AG09319 (cell line): ENCODE measurements at regions not wholly inside any gene's neighbourhood (a gene's known extent, or its start where the extent isn't known, plus 50 kb on each side); places are given as distances from the start of the nearest gene placed in this dataset.

ENCODE experiments used
- DNase-seq: peaks from one replicate; pipeline ENCODE4 v3.0.0-alpha.2; 2010; ENCODE audit warnings: low read depth; ENCODE audit errors: extremely low read depth
- TF ChIP-seq, protein P1 (sequence below): IDR thresholded peaks from 2 replicates; pipeline ENCODE4 v1.5.1; 2011; ENCODE audit warnings: low read depth, mild to moderate bottlenecking, inconsistent platforms, low read length, moderate library complexity

DNA sequence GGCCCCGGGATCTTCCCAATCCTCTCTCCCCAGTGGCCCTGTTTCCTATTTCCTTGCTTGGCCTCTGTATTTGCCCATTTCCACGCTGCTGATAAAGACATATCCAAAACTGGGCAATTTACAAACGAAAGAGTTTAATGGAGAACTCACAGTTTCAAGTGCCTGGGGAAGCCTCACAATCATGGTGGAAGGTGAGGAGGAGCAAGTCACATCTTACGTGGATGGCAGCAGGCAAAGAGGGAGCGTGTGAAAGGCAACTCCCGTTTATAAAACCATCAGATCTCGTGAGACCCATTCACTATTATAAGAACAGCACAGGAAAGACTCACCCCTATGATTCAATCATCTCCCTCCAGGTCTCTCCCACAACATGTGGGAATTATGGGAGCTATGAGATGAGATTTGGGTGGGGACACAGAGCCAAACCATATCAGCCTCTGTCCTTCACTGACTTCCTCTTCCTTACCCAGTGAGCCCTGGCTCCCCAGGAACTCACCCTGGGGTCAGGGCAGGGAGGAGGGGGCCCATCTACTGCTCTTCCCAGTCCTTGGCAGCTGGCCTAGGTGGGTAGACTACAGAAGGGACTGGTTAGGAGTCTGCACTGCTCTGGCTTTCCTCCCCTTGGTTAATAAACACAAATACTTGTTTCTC lies 105.8 kb upstream of the MYCN start:
- no peak for DNase-seq
- TF ChIP-seq, protein P1, sequence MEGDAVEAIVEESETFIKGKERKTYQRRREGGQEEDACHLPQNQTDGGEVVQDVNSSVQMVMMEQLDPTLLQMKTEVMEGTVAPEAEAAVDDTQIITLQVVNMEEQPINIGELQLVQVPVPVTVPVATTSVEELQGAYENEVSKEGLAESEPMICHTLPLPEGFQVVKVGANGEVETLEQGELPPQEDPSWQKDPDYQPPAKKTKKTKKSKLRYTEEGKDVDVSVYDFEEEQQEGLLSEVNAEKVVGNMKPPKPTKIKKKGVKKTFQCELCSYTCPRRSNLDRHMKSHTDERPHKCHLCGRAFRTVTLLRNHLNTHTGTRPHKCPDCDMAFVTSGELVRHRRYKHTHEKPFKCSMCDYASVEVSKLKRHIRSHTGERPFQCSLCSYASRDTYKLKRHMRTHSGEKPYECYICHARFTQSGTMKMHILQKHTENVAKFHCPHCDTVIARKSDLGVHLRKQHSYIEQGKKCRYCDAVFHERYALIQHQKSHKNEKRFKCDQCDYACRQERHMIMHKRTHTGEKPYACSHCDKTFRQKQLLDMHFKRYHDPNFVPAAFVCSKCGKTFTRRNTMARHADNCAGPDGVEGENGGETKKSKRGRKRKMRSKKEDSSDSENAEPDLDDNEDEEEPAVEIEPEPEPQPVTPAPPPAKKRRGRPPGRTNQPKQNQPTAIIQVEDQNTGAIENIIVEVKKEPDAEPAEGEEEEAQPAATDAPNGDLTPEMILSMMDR: no peak

DNA sequence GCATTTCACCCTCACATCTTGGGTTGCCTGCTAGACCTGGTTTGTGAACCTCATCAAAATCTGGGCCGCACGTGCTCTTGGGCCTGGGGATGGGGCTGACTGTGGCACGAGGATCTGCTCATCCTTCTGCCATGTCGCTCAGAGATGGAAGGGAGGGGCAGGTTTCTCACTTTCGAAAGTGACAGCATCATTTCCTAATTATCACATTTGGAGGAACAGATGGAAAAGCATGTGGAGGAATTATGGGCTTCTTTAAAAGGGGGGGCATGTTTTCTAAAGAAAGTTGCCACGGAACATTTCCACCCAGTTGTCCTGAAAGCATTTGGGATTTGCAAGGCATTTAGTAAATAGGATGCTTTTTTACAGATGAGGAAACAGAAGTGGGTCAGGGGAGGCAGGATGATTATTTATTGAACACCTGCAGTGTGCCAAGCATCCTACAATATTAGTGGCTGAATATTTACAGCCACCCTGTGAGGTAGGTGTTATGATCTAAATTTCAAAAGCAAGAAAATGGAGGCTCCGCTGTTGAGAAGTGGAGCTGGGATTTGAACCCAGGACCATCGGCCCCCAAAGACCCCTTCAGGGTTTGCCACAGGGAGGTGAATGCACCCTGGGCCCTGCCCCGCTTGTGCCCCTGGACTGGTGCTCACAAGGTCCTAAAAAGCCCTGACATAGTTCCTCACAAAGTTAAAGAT lies 104.2 kb upstream of the MYCN start:
- TF ChIP-seq, protein P1: no peak
- DNase-seq: no peak

DNA sequence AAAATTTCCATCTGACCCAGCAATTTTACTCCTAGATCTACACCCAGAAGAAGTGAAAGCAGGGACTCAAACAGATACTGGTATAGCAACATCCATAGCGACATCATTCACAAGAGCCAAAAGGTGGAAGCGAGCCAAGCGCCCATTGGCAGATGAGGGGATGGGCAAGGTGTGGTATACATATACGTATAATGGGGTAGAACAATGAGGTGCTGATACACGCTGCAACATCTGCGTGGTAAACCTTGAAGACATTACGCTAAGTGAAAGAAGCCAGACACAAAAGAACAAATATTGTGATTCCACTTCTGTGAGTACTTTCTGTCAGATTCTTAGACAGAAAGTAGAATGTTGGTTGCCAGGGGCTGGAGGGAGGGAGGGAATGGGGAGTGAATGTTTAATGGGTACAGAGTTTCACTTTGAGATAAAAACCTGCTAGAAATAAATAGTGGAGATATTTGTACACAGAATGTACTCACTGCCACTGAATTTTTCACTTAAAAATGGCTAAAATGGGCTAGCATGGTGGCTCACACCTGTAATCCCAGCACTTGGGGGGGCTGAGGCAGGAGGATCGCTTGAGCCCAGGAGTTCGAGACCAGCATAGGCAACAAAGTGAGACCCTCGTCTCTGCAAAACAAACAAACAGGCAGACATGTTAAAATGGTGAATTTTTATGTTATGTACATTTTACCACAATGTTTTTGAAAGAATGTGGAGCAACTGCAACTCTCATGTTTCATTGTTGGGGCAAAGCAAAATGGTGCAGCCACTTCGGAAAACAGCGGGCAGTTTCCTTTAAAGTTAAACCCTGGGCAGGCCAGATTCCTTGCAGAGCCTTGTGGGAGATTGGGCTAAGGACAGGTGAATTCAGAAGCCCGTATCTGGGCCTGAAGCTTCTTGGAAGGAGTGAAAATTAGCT lies 103.4 kb upstream of the MYCN start:
- no peak for DNase-seq
- TF ChIP-seq, protein P1: no peak

DNA sequence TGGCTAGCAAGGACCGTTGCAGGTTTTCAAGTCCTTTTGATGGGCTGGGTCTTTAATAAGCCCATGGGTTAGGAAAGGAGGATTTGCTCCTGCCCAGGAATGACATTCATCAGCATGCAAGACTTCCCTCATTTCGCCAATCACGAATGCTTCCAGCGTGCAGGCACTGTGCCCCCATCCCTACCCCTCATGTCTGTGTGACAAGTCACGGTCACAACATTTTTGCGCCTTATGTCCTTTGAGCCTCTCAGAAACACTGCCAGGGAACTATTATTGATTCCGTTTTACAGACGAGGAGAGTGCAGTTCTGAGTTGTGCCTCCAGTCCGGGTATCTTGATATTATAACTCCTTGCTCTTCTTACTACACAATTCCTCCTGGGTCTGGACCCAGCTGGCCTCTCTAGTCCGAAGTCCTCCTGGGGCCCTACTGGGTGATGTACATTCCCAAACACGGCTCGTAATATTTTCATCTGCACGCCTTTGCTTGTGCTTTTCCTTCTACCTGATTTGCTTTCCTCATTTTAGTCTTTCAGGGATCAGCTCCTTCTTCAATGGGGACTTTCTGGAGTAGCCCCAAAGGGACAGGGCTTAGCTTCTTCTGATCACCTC lies 101.8 kb upstream of the MYCN start:
- DNase-seq: no peak
- TF ChIP-seq, protein P1: no peak

DNA sequence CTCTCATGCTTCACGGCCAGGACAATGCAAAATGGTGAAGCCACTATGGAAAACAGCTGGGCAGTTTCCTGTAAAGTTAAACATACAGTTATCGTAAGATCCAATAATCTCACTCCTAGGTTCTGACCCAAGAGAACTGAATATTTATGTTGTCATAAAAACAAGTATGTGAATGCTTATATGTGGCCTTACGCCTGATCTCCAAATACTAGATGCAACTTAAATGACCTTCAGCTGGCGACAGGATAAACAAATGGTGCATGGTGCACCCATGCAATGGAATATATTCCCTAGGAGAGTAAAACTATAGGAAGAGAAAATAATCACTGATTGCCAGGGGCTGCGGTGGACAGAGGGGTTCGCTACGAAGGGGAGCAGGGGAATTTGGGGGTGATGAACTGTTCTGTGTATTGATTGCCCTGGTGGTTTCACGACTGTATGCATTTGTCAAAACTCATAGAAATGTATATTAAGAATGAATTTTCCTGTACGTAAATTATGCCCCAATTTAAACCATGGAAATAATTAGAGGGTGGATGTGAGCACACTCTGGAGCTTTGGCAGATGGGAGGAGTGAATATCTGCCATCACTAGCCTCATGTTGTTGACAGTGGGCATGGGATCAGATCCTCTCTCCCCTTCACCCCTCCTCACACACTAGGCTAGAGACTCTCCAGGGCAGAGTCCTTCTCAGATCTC lies 100.8 kb upstream of the MYCN start:
- TF ChIP-seq, protein P1: no peak
- DNase-seq: no peak

DNA sequence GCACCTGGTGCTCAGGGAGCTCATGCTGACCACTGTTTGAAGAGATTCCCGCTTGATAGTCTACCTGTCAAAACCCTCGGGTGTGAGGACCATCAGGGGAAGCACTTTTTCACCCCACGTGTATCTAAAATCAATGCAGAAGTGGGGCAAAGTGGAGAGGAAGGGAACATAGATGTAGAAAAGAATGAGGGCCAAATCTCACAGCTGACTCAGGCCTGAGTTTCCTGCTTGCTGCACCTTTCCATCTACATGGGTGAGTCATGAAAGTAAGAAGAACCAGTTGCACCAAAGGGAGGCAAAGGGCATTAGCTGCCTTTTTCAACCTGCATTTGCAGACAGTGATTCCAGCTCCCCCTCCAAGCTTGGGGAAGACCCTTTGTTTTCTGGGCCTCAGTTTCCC lies 100.2 kb upstream of the MYCN start:
- DNase-seq: no peak
- TF ChIP-seq, protein P1: no peak
